IgD-negative memory B cell (primary cell): ENCODE measurements at regions not wholly inside any gene's neighbourhood (a gene's known extent, or its start where the extent isn't known, plus 50 kb on each side); places are given as distances from the start of the nearest gene placed in this dataset.

Experiments
- H3K27ac Mint-ChIP-seq, 3 donors: one replicate each; pipeline ENCODE4 v1.8.0; 2020 to 2022; ENCODE audit warnings: mild to moderate bottlenecking in 3 of 3, mixed read lengths in 3 of 3, moderate library complexity in 1 of 3
- H3K27me3 Mint-ChIP-seq: one replicate; pipeline ENCODE4 v1.8.0; 2021; ENCODE audit warnings: mixed read lengths
- H3K36me3 Mint-ChIP-seq: one replicate; pipeline ENCODE4 v1.8.0; 2020; ENCODE audit warnings: mild to moderate bottlenecking, mixed read lengths
- H3K4me1 Mint-ChIP-seq, 3 donors: one replicate each; pipeline ENCODE4 v1.8.0; 2020 to 2022; ENCODE audit warnings: mixed read lengths in 3 of 3, mild to moderate bottlenecking in 1 of 3
- H3K4me3 Mint-ChIP-seq, 4 donors: one replicate each; pipeline ENCODE4 v1.8.0; 2020 to 2022; ENCODE audit warnings: mild to moderate bottlenecking in 4 of 4, mixed read lengths in 4 of 4, moderate library complexity in 3 of 4
- H3K9me3 Mint-ChIP-seq, 3 donors: one replicate each; pipeline ENCODE4 v1.8.0; 2020 to 2021; ENCODE audit warnings: mixed read lengths in 3 of 3, mild to moderate bottlenecking in 1 of 3

- H3K36me3 Mint-ChIP-seq: peaks cover 3% of the 10 kb centered on the region
- H3K9me3 Mint-ChIP-seq: peaks cover 4 to 7% (median 6%) of the 10 kb centered on the region in 3 donors
- H3K27me3 Mint-ChIP-seq: peaks cover 10% of the 10 kb centered on the region
- H3K4me3 Mint-ChIP-seq: no peak overlapping the region
- no peak overlapping the region for H3K27ac Mint-ChIP-seq
- H3K4me1 Mint-ChIP-seq: no peaks in the 10 kb centered on the region
These were observed 169.5 kb downstream of the TTC8 start for GRCh38 chr14:88993946-88994345.

- Mint-ChIP-seq H3K9me3 (peaks cover 3 to 5% (median 4%) of the 10 kb centered on the region in 3 donors), H3K27me3 (peaks cover 10% of the 10 kb centered on the region), H3K36me3 (peaks cover 3% of the 10 kb centered on the region), H3K4me3 (no peak overlapping the region), H3K27ac (no peak overlapping the region), H3K4me1 (no peaks in the 10 kb centered on the region)
These were observed 171.2 kb downstream of the TTC8 start for GRCh38 chr14:88995437-88996198.

GRCh38 chr14:88998027-88998426 is 173.6 kb downstream of the TTC8 start:
- H3K4me3 Mint-ChIP-seq: no peak overlapping the region
- H3K27ac Mint-ChIP-seq: no peak overlapping the region
- H3K9me3 Mint-ChIP-seq: peaks cover 0 to 5% (median 0%) of the 10 kb centered on the region in 3 donors
- H3K36me3 Mint-ChIP-seq: no peaks in the 10 kb centered on the region
- peaks cover 9% of the 10 kb centered on the region for H3K27me3 Mint-ChIP-seq
- H3K4me1 Mint-ChIP-seq: no peaks in the 10 kb centered on the region

GRCh38 chr14:88999137-88999536 is 174.7 kb downstream of the TTC8 start:
- H3K9me3 Mint-ChIP-seq: peaks cover 0 to 5% (median 0%) of the 10 kb centered on the region in 3 donors
- H3K27ac Mint-ChIP-seq: no peak overlapping the region
- no peaks in the 10 kb centered on the region for H3K4me1 Mint-ChIP-seq
- H3K27me3 Mint-ChIP-seq: peaks cover 9% of the 10 kb centered on the region
- H3K4me3 Mint-ChIP-seq: no peak overlapping the region
- H3K36me3 Mint-ChIP-seq: no peaks in the 10 kb centered on the region

- Mint-ChIP-seq H3K4me1 (no peaks in the 10 kb centered on the region), H3K27me3 (peaks cover 9% of the 10 kb centered on the region), H3K36me3 (no peaks in the 10 kb centered on the region), H3K9me3 (peaks cover 0 to 2% (median 2%) of the 10 kb centered on the region in 3 donors), H3K27ac (no peak overlapping the region), H3K4me3 (no peak overlapping the region)
These were observed 175.8 kb downstream of the TTC8 start for GRCh38 chr14:89000007-89000942.

- Mint-ChIP-seq H3K27me3 (peaks cover 5% of the 10 kb centered on the region), H3K4me1 (no peaks in the 10 kb centered on the region), H3K27ac (no peak overlapping the region), H3K36me3 (no peaks in the 10 kb centered on the region), H3K9me3 (peaks cover 0 to 4% (median 2%) of the 10 kb centered on the region in 3 donors), H3K4me3 (no peak overlapping the region)
These were observed 179.7 kb downstream of the TTC8 start for GRCh38 chr14:89004166-89004565.

- H3K27ac Mint-ChIP-seq: no peak overlapping the region
These were observed 183.5 kb downstream of the TTC8 start for GRCh38 chr14:89007906-89008305.

GRCh38 chr14:89011355-89012281 is 187.2 kb downstream of the TTC8 start:
- Mint-ChIP-seq H3K4me1 (peaks cover 0 to 2% (median 0%) of the 10 kb centered on the region in 3 donors), H3K27me3 (peaks cover 1% of the 10 kb centered on the region), H3K4me3 (no peak overlapping the region), H3K9me3 (no peaks in the 10 kb centered on the region), H3K36me3 (peaks cover 2% of the 10 kb centered on the region), H3K27ac (no peak overlapping the region)

More at GRCh38 chr14:89007906-89008305, 183.5 kb downstream of the TTC8 start:
- Mint-ChIP-seq H3K4me3 (no peak overlapping the region), H3K27me3 (no peaks in the 10 kb centered on the region), H3K4me1 (no peaks in the 10 kb centered on the region), H3K36me3 (no peaks in the 10 kb centered on the region), H3K9me3 (peaks cover 0 to 4% (median 0%) of the 10 kb centered on the region in 3 donors)

- no peaks in the 10 kb centered on the region for H3K9me3 Mint-ChIP-seq
- peaks cover 0 to 2% (median 0%) of the 10 kb centered on the region in 3 donors for H3K4me1 Mint-ChIP-seq
- H3K36me3 Mint-ChIP-seq: peaks cover 2% of the 10 kb centered on the region
- H3K4me3 Mint-ChIP-seq: no peak overlapping the region
- peaks cover 3% of the 10 kb centered on the region for H3K27me3 Mint-ChIP-seq
- no peak overlapping the region for H3K27ac Mint-ChIP-seq
These were observed 188.0 kb downstream of the TTC8 start for GRCh38 chr14:89012282-89013097.

GRCh38 chr14:89013098-89013504 is 188.7 kb downstream of the TTC8 start:
- Mint-ChIP-seq H3K36me3 (peaks cover 2% of the 10 kb centered on the region), H3K27ac (no peak overlapping the region), H3K9me3 (no peaks in the 10 kb centered on the region), H3K27me3 (peaks cover 3% of the 10 kb centered on the region), H3K4me3 (no peak overlapping the region), H3K4me1 (peaks cover 0 to 2% (median 0%) of the 10 kb centered on the region in 3 donors)

- H3K4me3 Mint-ChIP-seq: no peak overlapping the region
- peaks cover 0 to 2% (median 0%) of the 10 kb centered on the region in 3 donors for H3K4me1 Mint-ChIP-seq
- peaks cover 2% of the 10 kb centered on the region for H3K36me3 Mint-ChIP-seq
- H3K27me3 Mint-ChIP-seq: peaks cover 3% of the 10 kb centered on the region
- H3K27ac Mint-ChIP-seq: no peak overlapping the region
- H3K9me3 Mint-ChIP-seq: no peaks in the 10 kb centered on the region
These were observed 189.5 kb downstream of the TTC8 start for GRCh38 chr14:89013698-89014568.

GRCh38 chr14:89014569-89014850 is 190.1 kb downstream of the TTC8 start:
- Mint-ChIP-seq H3K4me1 (peaks cover 0 to 2% (median 0%) of the 10 kb centered on the region in 3 donors), H3K4me3 (no peak overlapping the region), H3K27me3 (peaks cover 3% of the 10 kb centered on the region), H3K36me3 (peaks cover 2% of the 10 kb centered on the region), H3K27ac (no peak overlapping the region), H3K9me3 (no peaks in the 10 kb centered on the region)

GRCh38 chr14:89015016-89015415 is 190.6 kb downstream of the TTC8 start:
- H3K36me3 Mint-ChIP-seq: peaks cover 2% of the 10 kb centered on the region
- H3K27ac Mint-ChIP-seq: no peak overlapping the region
- peaks cover 3% of the 10 kb centered on the region for H3K27me3 Mint-ChIP-seq
- H3K4me3 Mint-ChIP-seq: no peak overlapping the region
- peaks cover 0 to 2% (median 0%) of the 10 kb centered on the region in 3 donors for H3K4me1 Mint-ChIP-seq
- no peaks in the 10 kb centered on the region for H3K9me3 Mint-ChIP-seq
